H1 (cell line): ENCODE measurements at regions not wholly inside any gene's neighbourhood (a gene's known extent, or its start where the extent isn't known, plus 50 kb on each side); places are given as distances from the start of the nearest gene placed in this dataset.

Experiments used
- CTCF ChIA-PET: fragments of 300-600 bp; sonication (Branson Sonifier 250); formaldehyde crosslinking; loops from one replicate; lab custom pipeline; 2021; ENCODE audit not compliant: partially characterized antibody; lab: Charles Lee
- POLR2A ChIA-PET: fragments of 300-600 bp; sonication (Branson Sonifier 250); formaldehyde crosslinking; loops from one replicate; lab custom pipeline; 2021; ENCODE audit warnings: inconsistent platforms; ENCODE audit not compliant: partially characterized antibody; lab: Charles Lee
- DNase-seq, 2 experiments: peaks; one replicate each; pipeline versions ENCODE4 v3.0.0 to v3.0.0-alpha.2; 2010 to 2022; ENCODE audit warnings: low spot score in 2 of 2, low read depth in 1 of 2, mixed read lengths in 1 of 2
- FAIRE-seq: peaks from 2 replicates; lab custom pipeline; 2011; peaks lifted over from hg19 to GRCh38; lab: Jason Lieb, UNC
- H2AFZ ChIP-seq: 2 replicates; pipeline ENCODE4 v1.8.1; 2012; ENCODE audit warnings: low read length, inconsistent platforms
- H2AK5ac ChIP-seq: 2 replicates; pipeline ENCODE4 v1.6.1; 2013; ENCODE audit warnings: low read depth, low read length
- H2BK120ac ChIP-seq: replicated peaks from 2 replicates; pipeline ENCODE3; 2013; ENCODE audit warnings: low read depth, low read length, inconsistent platforms
- H2BK12ac ChIP-seq: 2 replicates; pipeline ENCODE4 v1.6.1; 2013; ENCODE audit warnings: low read depth, low read length
- H2BK15ac ChIP-seq: 2 replicates; pipeline ENCODE4 v1.6.1; 2013; ENCODE audit warnings: low read length
- H2BK20ac ChIP-seq: 2 replicates; pipeline ENCODE4 v1.6.1; 2013; ENCODE audit warnings: low read length
- H2BK5ac ChIP-seq: 2 replicates; pipeline ENCODE4 v1.6.1; 2013; ENCODE audit warnings: low read depth, low read length
- H3K14ac ChIP-seq: 2 replicates; pipeline ENCODE4 v1.6.1; 2013; ENCODE audit warnings: inconsistent platforms; ENCODE audit not compliant: insufficient read length
- H3K18ac ChIP-seq: 2 replicates; pipeline ENCODE4 v1.6.1; 2013; ENCODE audit warnings: low read length; ENCODE audit errors: extremely low read depth
- H3K23ac ChIP-seq: 2 replicates; pipeline ENCODE4 v1.6.1; 2013; ENCODE audit warnings: inconsistent platforms; ENCODE audit not compliant: insufficient read length
- H3K23me2 ChIP-seq: 2 replicates; pipeline ENCODE4 v1.6.1; 2013; ENCODE audit warnings: low read depth, low read length
- H3K27ac ChIP-seq: 2 replicates; pipeline ENCODE4 v1.6.1; 2011; ENCODE audit warnings: low read depth, low read length, inconsistent platforms
- H3K27me3 ChIP-seq, 4 experiments: replicated peaks in 1 of 4; 1 replicate in 1 of 4; 2 replicates in 3 of 4; pipeline versions ENCODE4 v1.6.1 to v1.8.1; 2011 to 2013; ENCODE audit warnings: low read length in 3 of 4, mild to moderate bottlenecking in 3 of 4, inconsistent platforms in 2 of 4, mixed read lengths in 2 of 4, moderate library complexity in 1 of 4; ENCODE audit not compliant: control insufficient read depth in 3 of 4, insufficient read depth in 3 of 4; ENCODE audit errors: extremely low read depth in 1 of 4
- H3K36me3 ChIP-seq, 4 experiments: 2 replicates each; pipeline versions ENCODE4 v1.6.1 to v1.8.1; 2011 to 2013; ENCODE audit warnings: mild to moderate bottlenecking in 4 of 4, low read length in 3 of 4, moderate library complexity in 2 of 4, control low read depth in 1 of 4, inconsistent platforms in 1 of 4; ENCODE audit not compliant: insufficient read depth in 4 of 4, control insufficient read depth in 2 of 4
- H3K4ac ChIP-seq: replicated peaks from 2 replicates; pipeline ENCODE3; 2013; ENCODE audit warnings: low read length, low read depth, mixed read lengths, inconsistent platforms; ENCODE audit not compliant: insufficient read length
- H3K4me1 ChIP-seq, 4 experiments: replicated peaks in 1 of 4; 1 replicate in 1 of 4; 2 replicates in 3 of 4; pipeline versions ENCODE4 v1.6.1 to v1.8.1; 2011 to 2013; ENCODE audit warnings: low read length in 3 of 4, inconsistent platforms in 2 of 4, mixed read lengths in 1 of 4; ENCODE audit not compliant: insufficient read depth in 4 of 4, control insufficient read depth in 3 of 4
- H3K4me2 ChIP-seq, 2 experiments: 2 replicates each; pipeline versions ENCODE4 v1.6.1 to v1.8.1; 2011 to 2013; ENCODE audit warnings: low read depth in 2 of 2, low read length in 2 of 2, control low read depth in 1 of 2, inconsistent platforms in 1 of 2, mild to moderate bottlenecking in 1 of 2; ENCODE audit not compliant: insufficient read depth in 1 of 2
- H3K4me3 ChIP-seq, 4 experiments: fragments of 200-600, 300-600 bp in 1 of 4; sonication (generic), shearing (Covaris generic), sonication (Bioruptor Twin) in 1 of 4; 2 replicates each; pipeline versions ENCODE4 v1.5.1 to v1.8.1; 2011 to 2016; ENCODE audit warnings: low read length in 4 of 4, low read depth in 3 of 4, control low read depth in 2 of 4, inconsistent platforms in 2 of 4, mild to moderate bottlenecking in 2 of 4, mixed read lengths in 1 of 4, moderate library complexity in 1 of 4; ENCODE audit not compliant: insufficient read depth in 2 of 4; ENCODE audit errors: extremely low read depth in 1 of 4
- H3K56ac ChIP-seq: replicated peaks from 2 replicates; pipeline ENCODE3; 2013; ENCODE audit warnings: low read depth, mild to moderate bottlenecking, mixed read lengths, low read length, inconsistent platforms; ENCODE audit not compliant: insufficient read length
- H3K79me1 ChIP-seq: 2 replicates; pipeline ENCODE4 v1.6.1; 2013; ENCODE audit warnings: low read depth, low read length, control low read depth
- H3K79me2 ChIP-seq, 2 experiments: 2 replicates each; pipeline versions ENCODE4 v1.6.1 to v1.8.1; 2012 to 2013; ENCODE audit warnings: low read length in 2 of 2, mild to moderate bottlenecking in 2 of 2, inconsistent platforms in 1 of 2; ENCODE audit not compliant: insufficient read depth in 2 of 2, control insufficient read depth in 1 of 2
- H3K9ac ChIP-seq, 4 experiments: replicated peaks in 1 of 4; 1 replicate in 1 of 4; 2 replicates in 3 of 4; pipeline versions ENCODE4 v1.6.1 to v1.8.1; 2011 to 2013; ENCODE audit warnings: low read depth in 3 of 4, low read length in 3 of 4, control low read depth in 2 of 4, mild to moderate bottlenecking in 2 of 4, moderate library complexity in 2 of 4, inconsistent platforms in 1 of 4; ENCODE audit errors: extremely low read depth in 1 of 4
- H3K9me3 ChIP-seq, 2 experiments: 2 replicates each; pipeline versions ENCODE4 v1.6.1 to v1.8.1; 2012 to 2013; ENCODE audit warnings: mild to moderate bottlenecking in 2 of 2, moderate library complexity in 2 of 2, control low read depth in 1 of 2, inconsistent platforms in 1 of 2, low read depth in 1 of 2, low read length in 1 of 2, mixed read lengths in 1 of 2; ENCODE audit not compliant: insufficient read depth in 2 of 2
- H4K20me1 ChIP-seq, 2 experiments: replicated peaks in 1 of 2; 2 replicates each; pipeline versions ENCODE3 to v1.8.1; 2011 to 2013; ENCODE audit warnings: inconsistent platforms in 2 of 2, low read length in 2 of 2, mild to moderate bottlenecking in 1 of 2; ENCODE audit not compliant: insufficient read depth in 2 of 2, control insufficient read depth in 1 of 2
- H4K5ac ChIP-seq: 2 replicates; pipeline ENCODE4 v1.6.1; 2013; ENCODE audit warnings: low read length, low read depth, mixed read lengths, inconsistent platforms; ENCODE audit not compliant: insufficient read length
- H4K8ac ChIP-seq: 2 replicates; pipeline ENCODE4 v1.8.0; 2013; ENCODE audit warnings: mild to moderate bottlenecking, moderate library complexity, low read length, inconsistent platforms; ENCODE audit not compliant: insufficient read depth; ENCODE audit errors: extremely low read depth
- H4K91ac ChIP-seq: replicated peaks from 2 replicates; pipeline ENCODE3; 2013; ENCODE audit warnings: low read length, mixed read lengths, inconsistent platforms; ENCODE audit not compliant: insufficient read length
- FOSL1 ChIP-seq: IDR thresholded peaks from 2 replicates; pipeline ENCODE4 v1.6.1; 2011; ENCODE audit warnings: mild to moderate bottlenecking, low read depth, low read length, moderate library complexity; ENCODE audit not compliant: insufficient read depth
- KDM1A ChIP-seq: fragments of 200-600, 300-600 bp; sonication (generic); IDR thresholded peaks from 2 replicates; pipeline ENCODE4 v1.7.1; 2016; ENCODE audit warnings: mild to moderate bottlenecking, low read length, borderline replicate concordance
- KDM4A ChIP-seq: IDR thresholded peaks from one replicate; pipeline ENCODE4 v1.7.1; 2012; ENCODE audit warnings: low read depth, mild to moderate bottlenecking, moderate library complexity, low read length, inconsistent platforms; ENCODE audit not compliant: severe bottlenecking
- SP1 ChIP-seq: IDR thresholded peaks from 2 replicates; pipeline ENCODE4 v1.6.1; 2011; ENCODE audit warnings: low read depth, low read length
- YY1 ChIP-seq: IDR thresholded peaks from 2 replicates; pipeline ENCODE4 v1.6.1; 2011; ENCODE audit warnings: low read depth, mild to moderate bottlenecking, low read length
- WGBS, 2 experiments: shearing (Covaris generic) in 1 of 2; methylation state at CpG; one replicate each; pipeline versions ENCODE4 v1.1.6 to v1.1.7; 2013 to 2015; ENCODE audit warnings: low lambda C conversion rate in 2 of 2, mixed read lengths in 2 of 2, inconsistent platforms in 1 of 2, low coverage in 1 of 2, missing lambda C conversion rate in 1 of 2; ENCODE audit not compliant: insufficient replicate concordance in 2 of 2, insufficient coverage in 1 of 2, insufficient read length in 1 of 2; ENCODE audit errors: extremely low coverage in 1 of 2, missing lambda C conversion rate in 1 of 2; 5-methylcytosine and 5-hydroxymethylcytosine counted together
- TF ChIP-seq, protein P1 (sequence below): IDR thresholded peaks from 2 replicates; pipeline ENCODE4 v1.6.1; 2012; ENCODE audit warnings: low read length, inconsistent platforms
- TF ChIP-seq, protein P2 (sequence below): IDR thresholded peaks from 2 replicates; pipeline ENCODE4 v1.6.1; 2011; ENCODE audit warnings: low read length, improper control_type of control experiment
- TF ChIP-seq, protein P3 (sequence below), 3 experiments: IDR thresholded peaks; 1 replicate in 2 of 3; 2 replicates in 1 of 3; pipeline versions ENCODE4 v1.5.1 to v1.6.1; 2011; ENCODE audit warnings: low read length in 3 of 3, mild to moderate bottlenecking in 3 of 3, inconsistent platforms in 2 of 3, low read depth in 1 of 3, moderate library complexity in 1 of 3; ENCODE audit not compliant: insufficient read depth in 1 of 3; ENCODE audit errors: control extremely low read depth in 1 of 3

DNA sequence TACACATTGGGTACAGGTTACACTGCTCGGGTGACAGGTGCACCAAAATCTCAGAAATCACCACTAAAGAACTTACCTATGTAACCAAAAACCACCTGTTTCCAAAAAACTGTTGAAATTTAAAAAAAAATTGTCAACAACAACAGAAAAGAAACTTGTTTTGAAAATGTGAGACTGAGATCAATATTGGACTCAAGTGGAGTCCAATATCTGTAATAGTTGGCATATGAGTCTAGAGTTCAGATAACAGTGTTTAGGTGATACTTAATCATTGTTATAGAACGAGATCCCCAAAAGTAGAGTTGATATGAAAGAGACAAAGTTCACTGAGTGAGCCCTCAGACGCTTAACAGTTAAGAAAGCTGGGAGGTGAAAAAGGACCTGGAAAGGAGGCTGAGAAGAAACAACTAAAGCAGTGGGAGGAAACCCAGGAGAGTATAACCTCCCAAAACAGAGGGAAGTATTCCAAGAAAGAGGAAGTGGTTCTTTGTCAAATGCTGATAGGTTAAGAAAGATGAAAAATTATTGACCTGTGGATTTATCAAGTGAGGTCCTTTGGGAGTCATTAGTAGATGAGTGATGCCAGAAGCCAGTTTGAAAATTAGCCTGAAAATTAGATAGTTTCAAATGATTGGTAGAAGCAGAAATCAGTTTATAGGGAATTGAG is 388.6 kb upstream of the DPH6 start:
- H2BK5ac ChIP-seq: no peak overlapping the region
- POLR2A ChIA-PET: no interaction called here
- no peak overlapping the region for H3K56ac ChIP-seq
- no peak overlapping the region for H2AK5ac ChIP-seq
- no peak overlapping the region for H2BK120ac ChIP-seq
- H3K4me2 ChIP-seq: no peak overlapping the region
- H3K27me3 ChIP-seq: no peaks in the 10 kb centered on the region
- FAIRE-seq (no peak), DNase-seq (no peak)
- no peaks in the 10 kb centered on the region for H3K4me1 ChIP-seq
- H3K36me3 ChIP-seq: no peaks in the 10 kb centered on the region
- no peak overlapping the region for H2BK20ac ChIP-seq
- H3K9me3 ChIP-seq: no peaks in the 10 kb centered on the region
- no peak overlapping the region for H3K4ac ChIP-seq
- no peak overlapping the region for H4K8ac ChIP-seq
- no peak overlapping the region for H3K27ac ChIP-seq
- no peak overlapping the region for H2BK12ac ChIP-seq
- no peaks in the 10 kb centered on the region for H3K79me2 ChIP-seq
- H3K79me1 ChIP-seq: no peaks in the 10 kb centered on the region
- H4K5ac ChIP-seq: no peak overlapping the region
- 90% methylated on average over 3 of the region's 3 CpGs; no CpG with 5 or more reads in 1 of the 2 experiments for WGBS, 2 experiments
- no peak overlapping the region for H2AFZ ChIP-seq
- no peak overlapping the region for H3K23ac ChIP-seq
- H4K91ac ChIP-seq: no peak overlapping the region
- no peak overlapping the region for H3K9ac ChIP-seq
- no peak overlapping the region for H3K18ac ChIP-seq
- CTCF ChIA-PET: interaction anchor here (1.3 kb wide), 1 partner anchor 9 kb away, joined by 3 read pairs; no protein-coding TSS in a partner anchor
- H2BK15ac ChIP-seq: no peak overlapping the region
- no peaks in the 10 kb centered on the region for H3K23me2 ChIP-seq
- no peaks in the 10 kb centered on the region for H4K20me1 ChIP-seq
- H3K4me3 ChIP-seq: no peak overlapping the region
- no peak overlapping the region for H3K14ac ChIP-seq
- TF ChIP-seq KDM4A (no peak), YY1 (no peak), KDM1A (no peak), SP1 (no peak), FOSL1 (no peak)
- TF ChIP-seq, protein P1, sequence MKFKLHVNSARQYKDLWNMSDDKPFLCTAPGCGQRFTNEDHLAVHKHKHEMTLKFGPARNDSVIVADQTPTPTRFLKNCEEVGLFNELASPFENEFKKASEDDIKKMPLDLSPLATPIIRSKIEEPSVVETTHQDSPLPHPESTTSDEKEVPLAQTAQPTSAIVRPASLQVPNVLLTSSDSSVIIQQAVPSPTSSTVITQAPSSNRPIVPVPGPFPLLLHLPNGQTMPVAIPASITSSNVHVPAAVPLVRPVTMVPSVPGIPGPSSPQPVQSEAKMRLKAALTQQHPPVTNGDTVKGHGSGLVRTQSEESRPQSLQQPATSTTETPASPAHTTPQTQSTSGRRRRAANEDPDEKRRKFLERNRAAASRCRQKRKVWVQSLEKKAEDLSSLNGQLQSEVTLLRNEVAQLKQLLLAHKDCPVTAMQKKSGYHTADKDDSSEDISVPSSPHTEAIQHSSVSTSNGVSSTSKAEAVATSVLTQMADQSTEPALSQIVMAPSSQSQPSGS: no peak
- TF ChIP-seq, protein P2, sequence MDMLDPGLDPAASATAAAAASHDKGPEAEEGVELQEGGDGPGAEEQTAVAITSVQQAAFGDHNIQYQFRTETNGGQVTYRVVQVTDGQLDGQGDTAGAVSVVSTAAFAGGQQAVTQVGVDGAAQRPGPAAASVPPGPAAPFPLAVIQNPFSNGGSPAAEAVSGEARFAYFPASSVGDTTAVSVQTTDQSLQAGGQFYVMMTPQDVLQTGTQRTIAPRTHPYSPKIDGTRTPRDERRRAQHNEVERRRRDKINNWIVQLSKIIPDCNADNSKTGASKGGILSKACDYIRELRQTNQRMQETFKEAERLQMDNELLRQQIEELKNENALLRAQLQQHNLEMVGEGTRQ: no peak
- TF ChIP-seq, protein P3, sequence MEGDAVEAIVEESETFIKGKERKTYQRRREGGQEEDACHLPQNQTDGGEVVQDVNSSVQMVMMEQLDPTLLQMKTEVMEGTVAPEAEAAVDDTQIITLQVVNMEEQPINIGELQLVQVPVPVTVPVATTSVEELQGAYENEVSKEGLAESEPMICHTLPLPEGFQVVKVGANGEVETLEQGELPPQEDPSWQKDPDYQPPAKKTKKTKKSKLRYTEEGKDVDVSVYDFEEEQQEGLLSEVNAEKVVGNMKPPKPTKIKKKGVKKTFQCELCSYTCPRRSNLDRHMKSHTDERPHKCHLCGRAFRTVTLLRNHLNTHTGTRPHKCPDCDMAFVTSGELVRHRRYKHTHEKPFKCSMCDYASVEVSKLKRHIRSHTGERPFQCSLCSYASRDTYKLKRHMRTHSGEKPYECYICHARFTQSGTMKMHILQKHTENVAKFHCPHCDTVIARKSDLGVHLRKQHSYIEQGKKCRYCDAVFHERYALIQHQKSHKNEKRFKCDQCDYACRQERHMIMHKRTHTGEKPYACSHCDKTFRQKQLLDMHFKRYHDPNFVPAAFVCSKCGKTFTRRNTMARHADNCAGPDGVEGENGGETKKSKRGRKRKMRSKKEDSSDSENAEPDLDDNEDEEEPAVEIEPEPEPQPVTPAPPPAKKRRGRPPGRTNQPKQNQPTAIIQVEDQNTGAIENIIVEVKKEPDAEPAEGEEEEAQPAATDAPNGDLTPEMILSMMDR (IDR thresholded peaks at IDR 0.05; ENCODE audit: control extremely low read depth in 1 of 3, insufficient read depth in 1 of 3, low read depth in 1 of 3, low read length in 3 of 3): no peak
